NT2/D1 (cell line): ENCODE measurements at regions not wholly inside any gene's neighbourhood (a gene's known extent, or its start where the extent isn't known, plus 50 kb on each side); places are given as distances from the start of the nearest gene placed in this dataset.

Experiments used
- SUZ12 ChIP-seq: IDR thresholded peaks from 2 replicates; pipeline ENCODE4 v1.6.1; 2011; ENCODE audit not compliant: insufficient read length, insufficient read depth; ENCODE audit errors: extremely low read depth
- YY1 ChIP-seq: IDR thresholded peaks from 2 replicates; pipeline ENCODE4 v1.6.1; 2011; ENCODE audit not compliant: insufficient read length, insufficient read depth
- ZNF274 ChIP-seq: IDR thresholded peaks from 2 replicates; pipeline ENCODE4 v1.6.1; 2011; ENCODE audit warnings: mild to moderate bottlenecking, low read depth, low read length

GRCh38 chr2:220192994-220193753, 565.7 kb downstream of the SLC4A3 start:
- no peak for TF ChIP-seq YY1
- TF ChIP-seq ZNF274: no peak
- no peak for TF ChIP-seq SUZ12
